IMR-90 (cell line): ENCODE measurements at regions not wholly inside any gene's neighbourhood (a gene's known extent, or its start where the extent isn't known, plus 50 kb on each side); places are given as distances from the start of the nearest gene placed in this dataset.

Experiments used
- ATAC-seq: fragments of 200-7000 bp; cut with Tn5 transposase; 2 replicates; pipeline ENCODE4 v1.9.1; 2020; ENCODE audit warnings: low read depth, mild to moderate bottlenecking, moderate library complexity
- BruUV-seq: library from RNA; stranded (reverse); fragments of 400-500 nt; replicated peaks from 2 replicates; lab custom pipeline; 2021; lab: Mats Ljungman, UMichigan
- CTCF ChIA-PET: fragments of 300-600 bp; formaldehyde crosslinking; extraction: SDS; loops from one replicate; lab custom pipeline; 2021; ENCODE audit warnings: antibody characterized with exemption; lab: Yijun Ruan, JAX
- POLR2A ChIA-PET: fragments of 300-600 bp; sonication (Branson Sonifier 250); formaldehyde crosslinking; loops from one replicate; lab custom pipeline; 2022; ENCODE audit warnings: antibody characterized with exemption; ENCODE audit not compliant: unreplicated experiment; lab: Charles Lee
- DNase-seq: peaks from one replicate; pipeline ENCODE4 v3.0.0; 2013
- H2AFZ ChIP-seq: replicated peaks from 2 replicates; pipeline ENCODE3; 2013; ENCODE audit warnings: low read length, mild to moderate bottlenecking; ENCODE audit not compliant: poor library complexity
- H2AK5ac ChIP-seq: 2 replicates; pipeline ENCODE4 v1.6.1; 2013; ENCODE audit warnings: low read depth, low read length, inconsistent platforms
- H2AK9ac ChIP-seq: replicated peaks from 2 replicates; pipeline ENCODE3; 2013; ENCODE audit warnings: mild to moderate bottlenecking, low read depth, low read length, moderate library complexity; ENCODE audit not compliant: poor library complexity
- H2BK120ac ChIP-seq: 2 replicates; pipeline ENCODE4 v1.6.1; 2013; ENCODE audit warnings: low read depth, low read length, inconsistent platforms
- H2BK15ac ChIP-seq: 3 replicates; pipeline ENCODE4 v1.6.1; 2013; ENCODE audit warnings: low read depth, low read length, inconsistent platforms
- H2BK20ac ChIP-seq: 2 replicates; pipeline ENCODE4 v1.6.1; 2013; ENCODE audit warnings: low read depth, mild to moderate bottlenecking, inconsistent platforms, low read length, moderate library complexity
- H2BK5ac ChIP-seq: 2 replicates; pipeline ENCODE4 v1.6.1; 2013; ENCODE audit warnings: mild to moderate bottlenecking, low read depth, low read length, inconsistent platforms; ENCODE audit not compliant: poor library complexity, severe bottlenecking
- H3K14ac ChIP-seq: replicated peaks from 2 replicates; pipeline ENCODE4 v1.6.1; 2013; ENCODE audit warnings: low read depth, low read length, inconsistent platforms
- H3K18ac ChIP-seq: 2 replicates; pipeline ENCODE4 v1.6.1; 2013; ENCODE audit warnings: low read depth, low read length, control low read depth
- H3K23ac ChIP-seq: 2 replicates; pipeline ENCODE4 v1.6.1; 2013; ENCODE audit warnings: low read depth, low read length, inconsistent platforms
- H3K27ac ChIP-seq: 2 replicates; pipeline ENCODE4 v1.5.1; 2013; ENCODE audit warnings: mild to moderate bottlenecking, control low read depth, low read length; ENCODE audit not compliant: insufficient read depth
- H3K27me3 ChIP-seq: 2 replicates; pipeline ENCODE4 v1.6.1; 2013; ENCODE audit warnings: low read length; ENCODE audit not compliant: control insufficient read depth, insufficient read depth
- H3K36me3 ChIP-seq: 2 replicates; pipeline ENCODE4 v1.6.1; 2013; ENCODE audit warnings: low read length, mixed read lengths; ENCODE audit not compliant: control insufficient read depth, insufficient read depth
- H3K4ac ChIP-seq: 2 replicates; pipeline ENCODE4 v1.6.1; 2013; ENCODE audit warnings: low read depth, low read length, inconsistent platforms
- H3K4me1 ChIP-seq: 2 replicates; pipeline ENCODE4 v1.6.1; 2013; ENCODE audit warnings: low read length, mixed read lengths; ENCODE audit not compliant: control insufficient read depth, insufficient read depth
- H3K4me2 ChIP-seq: 2 replicates; pipeline ENCODE4 v1.6.1; 2013; ENCODE audit warnings: low read depth, mild to moderate bottlenecking, control low read depth, low read length, moderate library complexity
- H3K4me3 ChIP-seq: 2 replicates; pipeline ENCODE4 v1.5.1; 2013; ENCODE audit warnings: low read depth, mild to moderate bottlenecking, control low read depth, low read length, moderate library complexity; ENCODE audit not compliant: insufficient read depth
- H3K56ac ChIP-seq: 2 replicates; pipeline ENCODE4 v1.6.1; 2013; ENCODE audit warnings: low read length, inconsistent platforms; ENCODE audit not compliant: insufficient read depth; ENCODE audit errors: extremely low read depth
- H3K79me1 ChIP-seq, 2 experiments: 2 replicates each; pipeline ENCODE4 v1.6.1; 2013; ENCODE audit warnings: low read length in 2 of 2, inconsistent platforms in 1 of 2, low read depth in 1 of 2
- H3K9ac ChIP-seq: 2 replicates; pipeline ENCODE4 v1.6.1; 2013; ENCODE audit warnings: low read depth, low read length, control low read depth
- H3K9me1 ChIP-seq: 2 replicates; pipeline ENCODE4 v1.6.1; 2013; ENCODE audit warnings: low read length, inconsistent platforms; ENCODE audit not compliant: insufficient read depth
- H3K9me3 ChIP-seq: 2 replicates; pipeline ENCODE4 v1.6.1; 2013; ENCODE audit warnings: low read length; ENCODE audit not compliant: control insufficient read depth, insufficient read depth
- H4K20me1 ChIP-seq: 2 replicates; pipeline ENCODE4 v1.6.1; 2013; ENCODE audit warnings: low read length, inconsistent platforms; ENCODE audit not compliant: insufficient read depth
- H4K5ac ChIP-seq: 2 replicates; pipeline ENCODE4 v1.6.1; 2013; ENCODE audit warnings: mild to moderate bottlenecking, low read depth, low read length, control low read depth
- H4K8ac ChIP-seq, 2 experiments: 2 replicates each; pipeline ENCODE4 v1.6.1; 2013; ENCODE audit warnings: low read depth in 2 of 2, low read length in 2 of 2, control low read depth in 1 of 2, inconsistent platforms in 1 of 2
- H4K91ac ChIP-seq: 2 replicates; pipeline ENCODE4 v1.6.1; 2013; ENCODE audit warnings: low read depth, low read length, inconsistent platforms; ENCODE audit not compliant: insufficient read depth
- BHLHE40 ChIP-seq: fragments of 150-350 bp; IDR thresholded peaks from 2 replicates; pipeline ENCODE4 v1.6.1; 2016; ENCODE audit warnings: mild to moderate bottlenecking, low read depth, low read length
- CEBPB ChIP-seq: IDR thresholded peaks from 2 replicates; pipeline ENCODE4 v1.6.1; 2012; ENCODE audit warnings: low read depth, low read length, improper control_type of control experiment
- CHD1 ChIP-seq: IDR thresholded peaks from 2 replicates; pipeline ENCODE4 v1.6.1; 2012; ENCODE audit warnings: low read depth, low read length, improper control_type of control experiment
- CTCF ChIP-seq: conservative IDR thresholded peaks from 2 replicates; pipeline ENCODE4 v1.5.1; 2012; ENCODE audit warnings: mild to moderate bottlenecking, low read depth, low read length, improper control_type of control experiment
- ELK1 ChIP-seq: fragments of 150-350 bp; IDR thresholded peaks from 2 replicates; pipeline ENCODE4 v1.6.1; 2016; ENCODE audit warnings: low read depth, mild to moderate bottlenecking, low read length, moderate library complexity, borderline replicate concordance
- FOS ChIP-seq: fragments of 150-350 bp; IDR thresholded peaks from 2 replicates; pipeline ENCODE4 v1.6.1; 2016; ENCODE audit warnings: low read depth, low read length
- MAFK ChIP-seq: IDR thresholded peaks from 2 replicates; pipeline ENCODE4 v1.6.1; 2012; ENCODE audit warnings: low read depth, low read length, improper control_type of control experiment
- MAZ ChIP-seq: IDR thresholded peaks from 2 replicates; pipeline ENCODE4 v1.6.1; 2012; ENCODE audit warnings: low read depth, mild to moderate bottlenecking, low read length, improper control_type of control experiment, moderate library complexity, borderline replicate concordance
- MXI1 ChIP-seq: IDR thresholded peaks from 2 replicates; pipeline ENCODE4 v1.6.1; 2012; ENCODE audit warnings: low read depth, mild to moderate bottlenecking, low read length, moderate library complexity, borderline replicate concordance
- NFE2L2 ChIP-seq: fragments of 150-350 bp; IDR thresholded peaks from 2 replicates; pipeline ENCODE4 v1.6.1; 2016; ENCODE audit warnings: low read depth, mild to moderate bottlenecking, low read length
- POLR2A ChIP-seq: IDR thresholded peaks from 2 replicates; pipeline ENCODE4 v1.6.1; 2012; ENCODE audit warnings: mild to moderate bottlenecking, low read depth, low read length
- RAD21 ChIP-seq: IDR thresholded peaks from 2 replicates; pipeline ENCODE4 v1.6.1; 2012; ENCODE audit warnings: low read length, improper control_type of control experiment
- RCOR1 ChIP-seq: IDR thresholded peaks from 2 replicates; pipeline ENCODE4 v1.6.1; 2012; ENCODE audit warnings: mild to moderate bottlenecking, low read length, improper control_type of control experiment; ENCODE audit not compliant: insufficient replicate concordance
- RFX5 ChIP-seq: IDR thresholded peaks from 2 replicates; pipeline ENCODE4 v1.8.0; 2012; ENCODE audit warnings: low read depth, mild to moderate bottlenecking, low read length, moderate library complexity
- SMC3 ChIP-seq: fragments of 150-350 bp; IDR thresholded peaks from 2 replicates; pipeline ENCODE4 v1.6.1; 2016; ENCODE audit warnings: low read depth, mild to moderate bottlenecking, antibody characterized with exemption, low read length, moderate library complexity
- USF2 ChIP-seq: fragments of 150-350 bp; IDR thresholded peaks from 2 replicates; pipeline ENCODE4 v1.6.1; 2017; ENCODE audit warnings: mild to moderate bottlenecking, antibody characterized with exemption, low read length, low read depth
- dilution Hi-C: fragments of 300-500 bp; cut with HindIII; formaldehyde crosslinking; loops from one replicate; pipeline ENCODE4 v1.14.3; 2018; ENCODE audit warnings: low sequenced_read_pairs; ENCODE audit not compliant: unreplicated experiment
- in situ Hi-C: fragments of 300-500 bp; cut with MboI; formaldehyde crosslinking; loops from 3 replicates; pipeline ENCODE4 v1.14.3; 2019; ENCODE audit warnings: low sequenced_read_pairs, inconsistent platforms, mixed read lengths
- intact Hi-C: fragments of 100-400 bp; cut with micrococcal nuclease; formaldehyde crosslinking; loops from 2 replicates; pipeline ENCODE4 v1.10.0; 2022

GRCh38 chr12:89073659-89074058 lies 278.6 kb downstream of the DUSP6 start:
- no peak overlapping the region for H2AK5ac ChIP-seq
- no peak overlapping the region for H3K18ac ChIP-seq
- H3K23ac ChIP-seq = no peak overlapping the region
- H3K56ac ChIP-seq = no peak overlapping the region
- no peak overlapping the region for H3K4me2 ChIP-seq
- DNase-seq (no peak), ATAC-seq (no peak)
- no peaks in the 10 kb centered on the region for H4K20me1 ChIP-seq
- peak overlapping the region; percentile 37; the same call in 1 of the 3 replicates for H2BK15ac ChIP-seq
- BruUV-seq = no TSS peak
- H3K9me1 ChIP-seq = no peaks in the 10 kb centered on the region
- no peak overlapping the region for H4K91ac ChIP-seq
- no peak overlapping the region for H2AFZ ChIP-seq
- H3K4ac ChIP-seq = no peak overlapping the region
- no peak overlapping the region for H3K27ac ChIP-seq
- in situ Hi-C loops = no loop called here
- H3K14ac ChIP-seq = no peak overlapping the region; the same call in 1 of the 2 replicates
- POLR2A ChIA-PET = no interaction called here
- no peak overlapping the region for H3K9ac ChIP-seq
- dilution Hi-C loops = no loop called here
- H2BK120ac ChIP-seq = no peak overlapping the region
- CTCF ChIA-PET = interaction anchor here (0.6 kb wide), 1 partner anchor 34 kb away, joined by 4 read pairs; no protein-coding TSS in a partner anchor
- no peak overlapping the region for H3K4me3 ChIP-seq
- no peak overlapping the region for H4K5ac ChIP-seq
- H3K4me1 ChIP-seq = peaks cover 7% of the 10 kb centered on the region
- TF ChIP-seq SMC3 (no peak), CTCF (no peak), ELK1 (no peak), MXI1 (no peak), RCOR1 (no peak), BHLHE40 (no peak), MAFK (no peak), RAD21 (no peak), FOS (no peak), POLR2A (no peak), RFX5 (no peak), CHD1 (no peak), CEBPB (no peak), NFE2L2 (no peak), MAZ (no peak), USF2 (no peak)
- H2AK9ac ChIP-seq = no peak overlapping the region
- H3K27me3 ChIP-seq = no peaks in the 10 kb centered on the region
- H4K8ac ChIP-seq = no peak overlapping the region
- H3K79me1 ChIP-seq = no peaks in the 10 kb centered on the region
- intact Hi-C loops = no loop called here
- 0 out of 2 replicates have a peak overlapping the region, but pooled peaks have one; percentile 24 for H2BK20ac ChIP-seq
- no peaks in the 10 kb centered on the region for H3K36me3 ChIP-seq
- no peaks in the 10 kb centered on the region for H3K9me3 ChIP-seq
- no peak overlapping the region for H2BK5ac ChIP-seq
